ENCODE measurements at regions not wholly inside any gene's neighbourhood (a gene's known extent, or its start where the extent isn't known, plus 50 kb on each side); places are given as distances from the start of the nearest gene placed in this dataset.
"Not testable (repeated sequence)": the region's sequence is repeated elsewhere in the genome, so short reads cannot be mapped to it uniquely, and the experiment has no call there.

- no peak for TF ChIP-seq CTCF (conservative IDR thresholded peaks at IDR 0.05; ENCODE audit: low read depth, low read length)
- DNase-seq (ENCODE audit: low read depth) = no peak
- no peak overlapping the region for H3K4me3 ChIP-seq (ENCODE audit: low read depth, low read length)
These were observed 83.3 kb upstream of the PDZD8 start for GRCh38 chr10:117458571-117458970.

- DNase-seq (ENCODE audit: low read depth) = no peak
- no peak for TF ChIP-seq CTCF (conservative IDR thresholded peaks at IDR 0.05; ENCODE audit: low read depth, low read length)
- H3K4me3 ChIP-seq (ENCODE audit: low read depth, low read length) = no peak overlapping the region
These were observed 82.7 kb upstream of the PDZD8 start for GRCh38 chr10:117457932-117458331.

- no peak for TF ChIP-seq CTCF (conservative IDR thresholded peaks at IDR 0.05; ENCODE audit: low read depth, low read length)
- no peak overlapping the region for H3K4me3 ChIP-seq (ENCODE audit: low read depth, low read length)
- DNase-seq (ENCODE audit: low read depth) = no peak
These were observed 82.0 kb upstream of the PDZD8 start for GRCh38 chr10:117457071-117457810.

GRCh38 chr10:117455346-117455745 is 80.1 kb upstream of the PDZD8 start:
- no peak overlapping the region for H3K4me3 ChIP-seq (ENCODE audit: low read depth, low read length)
- TF ChIP-seq CTCF (conservative IDR thresholded peaks at IDR 0.05; ENCODE audit: low read depth, low read length) = no peak
- no peak for DNase-seq (ENCODE audit: low read depth)

- no peak for DNase-seq (ENCODE audit: low read depth)
- no peak for TF ChIP-seq CTCF (conservative IDR thresholded peaks at IDR 0.05; ENCODE audit: low read depth, low read length)
These were observed 79.3 kb upstream of the PDZD8 start for GRCh38 chr10:117454502-117454901.

GRCh38 chr10:117453484-117453883 is 78.2 kb upstream of the PDZD8 start:
- not testable (repeated sequence) for H3K4me3 ChIP-seq (ENCODE audit: low read depth, low read length); DNase-seq (ENCODE audit: low read depth)

More at GRCh38 chr10:117454502-117454901, 79.3 kb upstream of the PDZD8 start:
- no peak overlapping the region for H3K4me3 ChIP-seq (ENCODE audit: low read depth, low read length)

GRCh38 chr10:117450940-117451339 is 75.7 kb upstream of the PDZD8 start:
- DNase-seq (ENCODE audit: low read depth) = no peak
- no peak for TF ChIP-seq CTCF (conservative IDR thresholded peaks at IDR 0.05; ENCODE audit: low read depth, low read length)
- no peak overlapping the region for H3K4me3 ChIP-seq (ENCODE audit: low read depth, low read length)

Data from epithelial cell of proximal tubule (primary cell).